HG03571 (cell line): ENCODE measurements at regions not wholly inside any gene's neighbourhood (a gene's known extent, or its start where the extent isn't known, plus 50 kb on each side); places are given as distances from the start of the nearest gene placed in this dataset.
"Not testable (repeated sequence)": the region's sequence is repeated elsewhere in the genome, so short reads cannot be mapped to it uniquely, and the experiment has no call there.

ENCODE experiments used
- ATAC-seq: cut with Tn5 transposase; IDR thresholded peaks from one replicate; pipeline ENCODE4 v1.9.1; 2021; ENCODE audit not compliant: unreplicated experiment

GRCh38 chr6:163702736-163703135 is 288.2 kb downstream of the QKI start:
- no peak for ATAC-seq

DNA sequence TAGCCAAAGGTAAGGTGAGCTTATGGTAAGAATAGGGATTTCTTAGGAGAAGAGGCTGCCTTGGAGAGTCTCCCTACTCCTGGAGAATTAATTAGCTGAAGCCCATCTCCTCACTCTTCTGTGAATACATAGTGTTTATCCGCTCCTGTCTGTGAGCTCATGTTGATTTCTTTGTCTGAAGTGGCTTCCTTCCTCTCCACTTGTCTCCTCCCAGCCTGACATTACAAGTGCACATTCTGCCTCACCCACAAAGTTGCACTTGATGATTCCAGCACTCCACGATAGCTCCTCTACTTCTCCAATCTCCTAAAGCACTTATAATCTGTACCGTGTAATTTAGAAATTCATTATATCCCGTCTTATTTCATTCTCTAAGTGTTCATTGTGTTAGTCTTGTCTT is 287.2 kb downstream of the QKI start:
- ATAC-seq, result no peak

GRCh38 chr6:163698086-163698485 is 283.6 kb downstream of the QKI start:
- no peak for ATAC-seq

DNA sequence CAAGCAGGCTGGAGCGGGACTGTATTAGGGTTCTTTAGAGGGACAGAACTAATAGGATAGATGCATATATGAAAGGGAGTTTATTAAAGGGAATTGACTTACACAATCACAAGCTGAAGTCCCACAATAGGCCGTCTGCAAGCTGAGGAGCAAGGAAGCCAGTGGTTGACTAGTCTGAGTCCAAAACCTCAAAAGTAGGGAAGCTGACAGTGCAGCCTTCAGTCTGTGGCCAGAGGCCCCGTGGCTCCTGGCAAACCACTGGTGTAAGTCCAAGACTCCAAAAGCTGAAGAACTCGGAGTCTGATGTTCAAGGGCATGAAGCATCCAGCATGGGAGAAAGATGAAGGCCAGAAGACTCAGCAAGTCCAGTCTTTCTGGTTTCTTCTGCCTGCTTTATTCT is 281.8 kb downstream of the QKI start:
- ATAC-seq, result not testable (repeated sequence)

DNA sequence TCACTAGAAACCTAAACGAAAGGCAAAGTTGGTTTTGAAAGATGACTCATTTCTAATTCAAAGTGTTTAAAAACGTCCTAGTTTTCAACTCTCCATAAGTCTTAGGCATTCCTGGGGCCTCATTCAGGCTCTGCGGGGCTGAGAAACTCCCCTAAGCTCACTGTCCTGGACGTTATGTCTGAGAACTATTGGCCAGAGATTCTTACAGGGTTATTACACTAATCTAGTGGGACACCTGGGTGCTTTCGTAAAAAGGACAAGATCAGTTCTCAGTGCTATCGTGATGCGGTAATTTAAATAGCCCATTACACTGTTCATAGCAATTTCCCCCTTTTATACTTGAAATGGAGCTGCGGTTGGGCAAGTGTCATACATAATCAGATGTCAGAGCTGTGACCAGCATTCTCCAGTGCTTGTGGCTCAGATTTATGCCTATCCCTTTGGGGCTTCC is 280.9 kb downstream of the QKI start:
- ATAC-seq, result no peak

GRCh38 chr6:163694988-163695398 is 280.5 kb downstream of the QKI start:
- ATAC-seq, result no peak

- ATAC-seq, result no peak
Measured at GRCh38 chr6:163694072-163694471, 279.6 kb downstream of the QKI start.

DNA sequence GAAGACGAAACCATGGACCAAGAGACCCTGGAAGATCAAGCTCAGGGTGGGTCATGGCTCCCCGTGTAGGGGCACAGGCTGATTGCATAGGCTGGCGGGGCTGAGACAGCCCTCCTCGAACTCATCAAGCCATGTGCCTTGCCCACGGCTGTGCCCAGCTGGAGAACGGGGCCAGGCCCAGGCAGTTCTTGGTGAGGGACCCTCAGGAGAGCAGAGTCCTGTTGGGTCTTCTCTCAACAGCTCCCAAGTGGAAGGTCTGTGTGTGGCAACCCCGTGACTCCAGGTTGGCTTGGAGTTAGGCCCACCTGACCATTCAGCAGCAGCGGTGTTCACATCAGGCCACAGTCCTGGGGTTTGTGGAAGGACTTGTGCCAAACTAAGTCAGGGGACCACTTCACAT is 276.5 kb downstream of the QKI start:
- no peak for ATAC-seq

- no peak for ATAC-seq
Measured at GRCh38 chr6:163688739-163689362, 274.3 kb downstream of the QKI start.

GRCh38 chr6:163687075-163687474 is 272.6 kb downstream of the QKI start:
- no peak for ATAC-seq

GRCh38 chr6:163686301-163686700 is 271.8 kb downstream of the QKI start:
- no peak for ATAC-seq

GRCh38 chr6:163683105-163683622 is 268.6 kb downstream of the QKI start:
- no peak for ATAC-seq

GRCh38 chr6:163679753-163680152 is 265.2 kb downstream of the QKI start:
- no peak for ATAC-seq

GRCh38 chr6:163679012-163679660 is 264.6 kb downstream of the QKI start:
- no peak for ATAC-seq

DNA sequence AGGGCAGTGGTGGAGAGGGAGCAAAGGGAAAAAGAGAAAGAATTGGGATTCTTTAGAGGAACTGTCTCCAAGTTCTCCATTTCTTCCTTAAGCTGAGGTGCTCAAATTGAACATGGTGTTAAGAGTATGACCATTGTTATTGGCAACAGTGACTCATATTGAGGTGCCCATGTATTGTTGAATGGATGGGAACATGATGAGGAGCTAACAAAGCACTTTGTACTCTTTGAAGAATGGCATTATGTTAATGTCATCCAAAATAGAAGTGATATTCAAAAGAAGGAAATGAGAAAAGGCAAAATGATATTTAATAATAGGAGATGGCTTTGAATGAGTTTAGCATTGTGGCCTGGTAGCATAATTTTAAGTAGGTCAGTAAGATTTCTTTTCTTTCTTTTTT is 261.1 kb downstream of the QKI start:
- ATAC-seq, result no peak

DNA sequence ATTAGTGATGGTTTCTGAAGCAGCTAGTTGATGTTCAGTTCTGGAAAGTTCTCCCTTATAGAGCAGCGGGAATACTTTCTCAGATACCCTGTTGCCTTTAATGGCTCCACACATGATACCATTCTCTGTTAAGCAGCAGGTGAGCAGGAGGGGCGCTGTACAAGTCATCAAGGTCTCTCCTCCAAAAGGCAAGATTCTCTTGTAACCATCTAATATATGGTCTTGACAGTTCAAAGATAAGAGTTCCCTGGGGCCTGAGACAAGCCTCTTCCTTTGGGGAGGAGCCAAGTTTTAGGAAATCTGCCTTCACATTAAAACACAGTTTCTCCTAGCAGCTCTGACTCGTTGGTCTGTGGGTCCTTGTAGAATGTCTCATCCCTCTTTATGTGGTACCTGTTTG is 258.2 kb downstream of the QKI start:
- no peak for ATAC-seq

DNA sequence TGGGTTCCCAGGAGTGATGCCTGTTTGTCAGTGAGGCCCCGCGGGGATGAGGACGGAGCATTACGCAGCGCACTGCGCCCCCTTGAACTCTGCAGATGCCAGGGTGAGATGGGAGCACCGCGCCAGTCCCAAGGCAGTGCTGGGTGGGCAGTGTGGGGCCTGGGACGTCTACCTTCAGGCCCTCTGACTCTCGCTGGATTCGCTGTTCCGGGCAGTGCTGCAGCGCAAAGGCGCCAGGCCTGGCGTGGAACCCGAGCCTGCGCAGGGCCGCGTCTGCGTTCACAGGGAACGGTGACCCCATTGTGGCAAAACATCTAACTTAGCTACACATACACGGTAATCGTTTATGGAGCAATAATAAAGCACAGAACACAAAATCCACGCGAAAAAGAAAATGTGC is 257.3 kb downstream of the QKI start:
- no peak for ATAC-seq

- no peak for ATAC-seq
Measured at GRCh38 chr6:163671355-163671754, 256.8 kb downstream of the QKI start.

DNA sequence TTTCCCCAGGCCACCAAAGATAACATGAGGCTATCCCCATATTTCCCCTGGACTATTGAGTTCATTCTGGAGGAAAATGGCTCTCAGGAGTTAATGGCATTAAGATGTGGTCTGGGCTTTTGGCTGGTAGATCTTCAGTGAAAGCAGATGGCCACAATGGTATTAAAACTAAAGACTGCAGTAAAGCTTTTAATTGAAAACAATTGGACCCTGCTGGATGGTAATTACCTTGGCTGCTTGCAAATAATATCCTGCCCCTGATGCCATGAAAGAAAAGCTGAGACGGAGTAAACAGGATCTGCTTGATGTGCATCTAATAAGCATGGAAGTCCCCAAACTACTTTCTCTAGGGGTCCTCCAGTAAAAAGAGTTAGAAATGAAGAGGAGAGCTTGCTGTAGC is 255.8 kb downstream of the QKI start:
- no peak for ATAC-seq

- peak; percentile 58 for ATAC-seq
Measured at GRCh38 chr6:163668061-163668426, 253.5 kb downstream of the QKI start.

DNA sequence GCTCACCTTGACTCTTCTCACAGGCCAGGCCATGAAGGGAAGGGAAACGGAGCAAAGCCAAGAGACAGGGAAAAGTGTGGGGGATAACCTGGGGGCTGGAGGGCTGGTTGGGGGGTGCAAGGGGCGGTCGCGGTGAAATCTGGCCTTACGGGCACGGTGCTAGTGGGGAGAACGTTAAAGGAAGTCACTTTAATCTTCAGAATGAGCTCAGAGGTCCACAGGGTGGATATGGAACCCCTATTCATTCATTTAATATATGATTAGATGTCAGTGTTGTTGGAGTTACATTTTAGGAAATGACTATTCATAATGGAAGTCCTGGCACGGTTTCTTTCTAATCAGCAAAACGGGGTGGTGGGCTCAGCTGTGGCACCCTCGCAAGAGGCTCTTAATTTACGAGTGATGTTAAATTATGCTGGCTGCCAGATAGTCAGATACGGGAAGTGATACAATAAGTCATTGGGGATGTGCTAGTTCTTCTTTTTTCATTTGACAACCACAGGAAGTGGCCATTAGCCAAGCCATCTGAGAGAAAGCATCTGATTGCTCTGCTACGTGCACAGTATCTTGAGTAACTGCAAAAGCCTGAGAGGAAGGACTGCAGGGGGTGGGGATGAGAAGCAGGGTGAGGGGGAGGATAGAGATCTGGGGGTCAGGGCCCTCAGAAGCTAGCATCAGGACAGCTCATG is 253.0 kb downstream of the QKI start:
- peak; percentile 97 for ATAC-seq

DNA sequence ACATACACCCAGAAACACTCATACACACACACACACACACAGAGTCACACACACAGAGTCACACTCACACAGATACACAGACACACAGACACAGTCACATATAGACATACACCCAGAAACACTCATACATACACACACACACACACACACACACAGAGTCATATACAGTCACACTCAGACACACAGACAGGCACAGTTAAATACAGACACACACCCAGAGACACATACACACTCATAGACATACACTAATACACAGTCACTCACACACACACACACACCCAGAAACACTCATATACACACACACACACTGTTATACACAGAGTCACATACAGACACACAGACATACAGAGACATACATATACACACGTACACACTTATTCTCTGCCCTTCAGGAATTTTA is 250.9 kb downstream of the QKI start:
- no peak for ATAC-seq
